ENCODE measurements at regions not wholly inside any gene's neighbourhood (a gene's known extent, or its start where the extent isn't known, plus 50 kb on each side); places are given as distances from the start of the nearest gene placed in this dataset.
"Not testable (repeated sequence)": the region's sequence is repeated elsewhere in the genome, so short reads cannot be mapped to it uniquely, and the experiment has no call there.

GRCh38 chr5:97979740-97980139 is 793.7 kb upstream of the RGMB start:
- H3K27me3 ChIP-seq (ENCODE audit: control insufficient read depth, insufficient read depth, low read length): no peaks in the 10 kb centered on the region
- no peak overlapping the region for H3K4me3 ChIP-seq (ENCODE audit: low read depth, low read length)
- no peak overlapping the region for H3K9ac ChIP-seq (ENCODE audit: low read length)
- H3K27ac ChIP-seq (ENCODE audit: low read depth, low read length): no peak overlapping the region
- no peaks in the 10 kb centered on the region for H3K4me1 ChIP-seq (ENCODE audit: control insufficient read depth, insufficient read depth, low read length)
- no peaks in the 10 kb centered on the region for H3K9me3 ChIP-seq (ENCODE audit: control insufficient read depth, insufficient read depth, low read depth, low read length)
- H3K36me3 ChIP-seq (ENCODE audit: control insufficient read depth, insufficient read depth, low read length): no peaks in the 10 kb centered on the region

DNA sequence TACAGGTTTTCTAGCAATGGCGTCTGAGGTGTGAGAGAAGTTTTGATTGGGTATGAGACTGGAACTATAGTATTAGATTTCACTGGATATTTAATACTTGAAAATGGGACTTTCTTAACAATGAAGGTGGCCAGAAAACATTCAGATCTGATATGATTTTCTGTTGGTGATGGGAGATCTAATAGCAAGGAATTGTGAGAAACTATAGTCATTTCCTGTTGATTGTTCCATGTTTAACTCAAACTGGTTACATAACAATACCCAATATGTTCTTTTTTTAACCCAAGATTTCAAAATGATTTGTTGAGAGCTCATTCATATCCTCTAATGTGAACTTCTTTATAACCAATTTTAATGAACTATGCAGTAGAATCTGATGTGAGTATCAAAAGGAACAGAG is 793.2 kb upstream of the RGMB start:
- no peak overlapping the region for H3K27ac ChIP-seq (ENCODE audit: low read depth, low read length)
- no peak overlapping the region for H3K9ac ChIP-seq (ENCODE audit: low read length)
- no peak overlapping the region for H3K4me3 ChIP-seq (ENCODE audit: low read depth, low read length)
- no peaks in the 10 kb centered on the region for H3K9me3 ChIP-seq (ENCODE audit: control insufficient read depth, insufficient read depth, low read depth, low read length)
- H3K4me1 ChIP-seq (ENCODE audit: control insufficient read depth, insufficient read depth, low read length): no peaks in the 10 kb centered on the region
- no peaks in the 10 kb centered on the region for H3K36me3 ChIP-seq (ENCODE audit: control insufficient read depth, insufficient read depth, low read length)
- H3K27me3 ChIP-seq (ENCODE audit: control insufficient read depth, insufficient read depth, low read length): no peaks in the 10 kb centered on the region

DNA sequence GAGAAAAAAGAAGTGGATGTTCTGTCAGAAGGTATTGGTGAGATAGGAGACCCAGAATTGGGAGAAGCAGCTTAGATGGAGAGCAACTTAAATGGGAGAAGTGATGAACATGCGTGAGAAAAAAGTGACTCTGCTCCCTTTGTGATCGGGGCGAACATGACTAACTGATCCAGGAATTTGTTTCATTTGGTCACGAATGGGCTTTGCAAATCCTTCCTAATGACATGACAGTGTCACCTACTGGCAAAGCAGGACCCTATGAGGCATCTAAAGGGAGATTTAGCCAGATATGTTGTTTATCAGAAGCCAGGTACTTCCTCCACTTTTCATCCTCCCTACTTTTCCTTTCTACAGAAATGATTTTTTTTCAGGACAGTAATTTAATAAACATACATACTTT is 787.4 kb upstream of the RGMB start:
- no peaks in the 10 kb centered on the region for H3K27me3 ChIP-seq (ENCODE audit: control insufficient read depth, insufficient read depth, low read length)
- H3K4me1 ChIP-seq (ENCODE audit: control insufficient read depth, insufficient read depth, low read length): 0 out of 2 replicates have a peak, but pooled peaks cover 5% of the 10 kb centered on the region
- no peak overlapping the region for H3K9ac ChIP-seq (ENCODE audit: low read length)
- H3K4me3 ChIP-seq (ENCODE audit: low read depth, low read length): no peak overlapping the region
- H3K9me3 ChIP-seq (ENCODE audit: control insufficient read depth, insufficient read depth, low read depth, low read length): no peaks in the 10 kb centered on the region
- H3K27ac ChIP-seq (ENCODE audit: low read depth, low read length): no peak overlapping the region
- no peaks in the 10 kb centered on the region for H3K36me3 ChIP-seq (ENCODE audit: control insufficient read depth, insufficient read depth, low read length)

DNA sequence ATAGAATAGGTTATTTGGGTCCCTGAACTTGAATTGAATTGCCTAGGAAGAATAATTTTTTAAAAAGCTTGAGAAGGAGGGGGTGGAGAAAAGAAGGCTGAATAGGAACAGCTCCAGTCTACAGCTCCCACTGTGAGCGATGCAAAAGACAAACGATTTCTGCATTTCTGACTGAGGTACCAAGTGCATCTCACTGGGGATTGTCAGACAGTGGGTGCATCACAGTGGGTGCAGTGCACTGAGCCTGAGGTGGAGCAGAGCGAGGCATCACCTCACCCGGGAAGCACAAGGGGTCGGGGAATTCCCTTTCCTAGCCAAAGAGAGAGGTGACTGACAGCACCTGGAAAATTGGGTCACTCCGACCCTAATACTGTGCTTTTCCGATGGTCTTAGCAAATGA is 782.2 kb upstream of the RGMB start:
- no peak overlapping the region for H3K27ac ChIP-seq (ENCODE audit: low read depth, low read length)
- H3K4me1 ChIP-seq (ENCODE audit: control insufficient read depth, insufficient read depth, low read length): 0 out of 2 replicates have a peak, but pooled peaks cover under 1% of the 10 kb centered on the region
- H3K9me3 ChIP-seq (ENCODE audit: control insufficient read depth, insufficient read depth, low read depth, low read length): 0 out of 2 replicates have a peak, but pooled peaks cover 4% of the 10 kb centered on the region
- H3K4me3 ChIP-seq (ENCODE audit: low read depth, low read length): no peak overlapping the region
- no peak overlapping the region for H3K9ac ChIP-seq (ENCODE audit: low read length)
- no peaks in the 10 kb centered on the region for H3K36me3 ChIP-seq (ENCODE audit: control insufficient read depth, insufficient read depth, low read length)
- H3K27me3 ChIP-seq (ENCODE audit: control insufficient read depth, insufficient read depth, low read length): no peaks in the 10 kb centered on the region

DNA sequence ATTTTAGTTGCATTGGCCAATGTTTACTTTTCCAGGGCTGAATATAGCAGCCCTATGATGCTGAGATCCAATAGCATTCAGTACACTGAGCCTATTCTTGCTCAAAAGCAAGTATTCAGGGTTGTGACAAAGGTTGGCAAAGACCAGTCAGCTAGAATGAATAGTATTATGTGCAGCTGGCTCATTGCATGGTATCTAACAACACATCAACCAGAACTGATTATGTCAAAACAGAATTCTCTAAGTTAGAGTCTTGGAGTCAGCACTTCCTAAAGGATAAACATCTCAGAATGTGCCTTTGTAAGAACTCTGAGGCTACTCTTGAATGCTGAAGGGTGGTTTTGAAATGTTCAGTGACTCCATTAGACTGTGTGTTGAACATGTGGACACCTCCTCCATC is 774.5 kb upstream of the RGMB start:
- Histone ChIP-seq H3K36me3 (ENCODE audit: control insufficient read depth, insufficient read depth, low read length) (no peaks in the 10 kb centered on the region), H3K27me3 (ENCODE audit: control insufficient read depth, insufficient read depth, low read length) (no peaks in the 10 kb centered on the region), H3K9ac (ENCODE audit: low read length) (no peak overlapping the region), H3K9me3 (ENCODE audit: control insufficient read depth, insufficient read depth, low read depth, low read length) (no peaks in the 10 kb centered on the region), H3K4me1 (ENCODE audit: control insufficient read depth, insufficient read depth, low read length) (no peaks in the 10 kb centered on the region), H3K4me3 (ENCODE audit: low read depth, low read length) (no peak overlapping the region), H3K27ac (ENCODE audit: low read depth, low read length) (no peak overlapping the region)

GRCh38 chr5:98004463-98004862 is 769.0 kb upstream of the RGMB start:
- H3K4me3 ChIP-seq (ENCODE audit: low read depth, low read length): no peak overlapping the region
- H3K9ac ChIP-seq (ENCODE audit: low read length): no peak overlapping the region
- H3K27ac ChIP-seq (ENCODE audit: low read depth, low read length): no peak overlapping the region
- H3K4me1 ChIP-seq (ENCODE audit: control insufficient read depth, insufficient read depth, low read length): no peaks in the 10 kb centered on the region
- H3K36me3 ChIP-seq (ENCODE audit: control insufficient read depth, insufficient read depth, low read length): no peaks in the 10 kb centered on the region
- no peaks in the 10 kb centered on the region for H3K9me3 ChIP-seq (ENCODE audit: control insufficient read depth, insufficient read depth, low read depth, low read length)
- no peaks in the 10 kb centered on the region for H3K27me3 ChIP-seq (ENCODE audit: control insufficient read depth, insufficient read depth, low read length)

DNA sequence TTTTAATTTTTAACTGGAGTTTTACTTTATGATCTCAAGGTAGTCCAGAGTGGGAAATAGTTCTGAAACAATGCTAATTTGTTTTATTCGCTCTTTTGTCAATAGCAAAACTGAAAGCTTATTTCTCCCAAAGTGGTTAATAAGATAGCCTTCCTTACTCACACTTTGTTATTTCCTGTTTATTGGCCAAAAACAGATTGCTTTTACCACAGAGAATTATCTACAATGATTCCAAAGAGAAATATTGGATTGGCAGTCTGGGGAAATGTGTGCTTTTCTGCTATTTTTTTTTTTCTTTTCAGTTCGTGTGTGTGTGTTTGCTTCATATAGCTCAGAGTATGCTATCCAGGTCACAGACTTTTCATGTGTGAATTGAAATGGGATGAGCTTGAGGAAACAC is 756.7 kb upstream of the RGMB start:
- Histone ChIP-seq H3K4me3 (ENCODE audit: low read depth, low read length) (no peak overlapping the region), H3K36me3 (ENCODE audit: control insufficient read depth, insufficient read depth, low read length) (no peaks in the 10 kb centered on the region), H3K4me1 (ENCODE audit: control insufficient read depth, insufficient read depth, low read length) (no peaks in the 10 kb centered on the region), H3K9ac (ENCODE audit: low read length) (no peak overlapping the region), H3K27ac (ENCODE audit: low read depth, low read length) (no peak overlapping the region), H3K27me3 (ENCODE audit: control insufficient read depth, insufficient read depth, low read length) (no peaks in the 10 kb centered on the region), H3K9me3 (ENCODE audit: control insufficient read depth, insufficient read depth, low read depth, low read length) (peaks cover 5% of the 10 kb centered on the region; the same call in 1 of the 2 replicates)

DNA sequence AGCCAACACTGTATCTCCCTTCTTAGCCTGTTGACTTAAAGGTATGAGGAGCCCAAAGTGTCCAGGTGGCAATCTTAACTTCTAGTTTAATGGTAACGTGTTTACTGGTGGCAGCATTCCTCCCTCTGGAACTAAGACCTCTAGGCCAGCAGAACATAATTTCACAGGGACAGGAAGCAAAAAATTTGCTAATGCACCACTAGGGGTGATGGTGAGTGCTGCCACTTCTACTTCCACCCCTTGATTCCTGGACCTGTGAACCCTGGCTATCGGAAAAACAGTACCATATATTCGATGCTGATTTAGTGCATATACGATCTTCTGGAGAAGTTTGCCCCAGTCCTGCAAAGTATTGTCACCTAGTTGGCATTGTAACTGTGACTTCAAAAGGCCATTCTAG is 743.2 kb upstream of the RGMB start:
- not testable (repeated sequence) for H3K4me1 ChIP-seq (ENCODE audit: control insufficient read depth, insufficient read depth, low read length); H3K27ac ChIP-seq (ENCODE audit: low read depth, low read length); H3K27me3 ChIP-seq (ENCODE audit: control insufficient read depth, insufficient read depth, low read length); H3K4me3 ChIP-seq (ENCODE audit: low read depth, low read length); H3K9ac ChIP-seq (ENCODE audit: low read length); H3K9me3 ChIP-seq (ENCODE audit: control insufficient read depth, insufficient read depth, low read depth, low read length); H3K36me3 ChIP-seq (ENCODE audit: control insufficient read depth, insufficient read depth, low read length)

DNA sequence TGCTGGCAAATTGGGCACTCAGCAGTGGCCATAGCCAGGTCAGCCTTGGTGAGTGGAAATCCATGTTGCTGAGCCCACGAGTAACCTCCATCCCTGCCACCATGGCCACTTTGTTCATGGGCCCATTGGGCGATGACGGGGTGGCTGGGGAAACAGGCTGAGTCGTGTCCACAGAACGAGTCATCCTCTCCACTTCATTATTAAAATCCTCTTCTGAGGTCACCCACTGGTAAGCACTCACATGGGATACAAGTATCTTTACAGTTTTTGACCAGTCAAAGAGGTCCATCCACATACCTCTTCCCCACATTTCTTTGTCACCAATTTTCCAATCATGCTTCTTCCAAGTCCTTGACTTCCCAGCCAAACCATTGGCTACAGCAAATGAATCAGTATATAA is 742.4 kb upstream of the RGMB start:
- not testable (repeated sequence) for H3K27ac ChIP-seq (ENCODE audit: low read depth, low read length); H3K4me1 ChIP-seq (ENCODE audit: control insufficient read depth, insufficient read depth, low read length); H3K4me3 ChIP-seq (ENCODE audit: low read depth, low read length)

DNA sequence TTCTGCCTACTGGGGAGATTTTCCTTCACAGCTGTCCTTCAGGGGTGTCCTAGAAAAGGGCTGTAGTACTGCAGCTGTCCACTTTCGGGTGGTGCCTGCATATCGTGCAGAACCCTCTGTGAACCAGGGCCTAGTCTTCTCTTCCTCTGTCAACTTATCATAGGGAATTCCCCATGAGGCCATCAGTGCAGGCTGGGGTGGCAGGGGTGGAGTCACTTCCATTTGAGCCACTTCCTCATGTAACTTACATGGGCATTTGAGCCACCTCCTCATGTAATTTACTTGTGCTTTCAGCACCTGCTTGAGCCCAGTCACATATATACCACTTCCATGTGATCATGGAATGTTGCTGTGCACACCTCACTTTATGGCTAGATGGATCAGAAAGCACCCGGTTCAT is 742.0 kb upstream of the RGMB start:
- Histone ChIP-seq H3K9me3 (ENCODE audit: control insufficient read depth, insufficient read depth, low read depth, low read length) (no peaks in the 10 kb centered on the region), H3K27ac (ENCODE audit: low read depth, low read length) (no peak overlapping the region), H3K9ac (ENCODE audit: low read length) (no peak overlapping the region), H3K36me3 (ENCODE audit: control insufficient read depth, insufficient read depth, low read length) (no peaks in the 10 kb centered on the region), H3K4me3 (ENCODE audit: low read depth, low read length) (no peak overlapping the region), H3K27me3 (ENCODE audit: control insufficient read depth, insufficient read depth, low read length) (no peaks in the 10 kb centered on the region), H3K4me1 (ENCODE audit: control insufficient read depth, insufficient read depth, low read length) (no peaks in the 10 kb centered on the region)

More for the DNA sequence above, 742.4 kb upstream of the RGMB start:
- not testable (repeated sequence) for H3K9me3 ChIP-seq (ENCODE audit: control insufficient read depth, insufficient read depth, low read depth, low read length); H3K27me3 ChIP-seq (ENCODE audit: control insufficient read depth, insufficient read depth, low read length); H3K36me3 ChIP-seq (ENCODE audit: control insufficient read depth, insufficient read depth, low read length); H3K9ac ChIP-seq (ENCODE audit: low read length)

- Histone ChIP-seq H3K4me3 (ENCODE audit: low read depth, low read length) (no peak overlapping the region), H3K27me3 (ENCODE audit: control insufficient read depth, insufficient read depth, low read length) (no peaks in the 10 kb centered on the region), H3K4me1 (ENCODE audit: control insufficient read depth, insufficient read depth, low read length) (no peaks in the 10 kb centered on the region), H3K9me3 (ENCODE audit: control insufficient read depth, insufficient read depth, low read depth, low read length) (no peaks in the 10 kb centered on the region), H3K9ac (ENCODE audit: low read length) (no peak overlapping the region), H3K27ac (ENCODE audit: low read depth, low read length) (no peak overlapping the region), H3K36me3 (ENCODE audit: control insufficient read depth, insufficient read depth, low read length) (no peaks in the 10 kb centered on the region)
Measured at GRCh38 chr5:98031926-98032325, 741.5 kb upstream of the RGMB start.

- Histone ChIP-seq H3K4me3 (ENCODE audit: low read depth, low read length) (no peak overlapping the region), H3K27ac (ENCODE audit: low read depth, low read length) (no peak overlapping the region), H3K27me3 (ENCODE audit: control insufficient read depth, insufficient read depth, low read length) (no peaks in the 10 kb centered on the region), H3K36me3 (ENCODE audit: control insufficient read depth, insufficient read depth, low read length) (no peaks in the 10 kb centered on the region), H3K9ac (ENCODE audit: low read length) (no peak overlapping the region), H3K9me3 (ENCODE audit: control insufficient read depth, insufficient read depth, low read depth, low read length) (no peaks in the 10 kb centered on the region), H3K4me1 (ENCODE audit: control insufficient read depth, insufficient read depth, low read length) (peaks cover 19% of the 10 kb centered on the region)
Measured at GRCh38 chr5:98041661-98042060, 731.8 kb upstream of the RGMB start.

All from HUES6 (cell line).